Putamen (tissue), 1 donor: ENCODE measurements at regions not wholly inside any gene's neighbourhood (a gene's known extent, or its start where the extent isn't known, plus 50 kb on each side); places are given as distances from the start of the nearest gene placed in this dataset.
A peak's percentile ranks its signal among the peaks of the same experiment; 100 is the strongest.
"Not testable (repeated sequence)": the region's sequence is repeated elsewhere in the genome, so short reads cannot be mapped to it uniquely, and the experiment has no call there.

Source experiments
- DNase-seq: peaks from one replicate; pipeline ENCODE4 v3.0.0-alpha.2; 2016; ENCODE audit warnings: low spot score

GRCh38 chr3:53401154-53401553 is 53.8 kb upstream of the DCP1A start:
- no peak for DNase-seq

GRCh38 chr3:53402326-53402725 is 55.0 kb upstream of the DCP1A start:
- DNase-seq: peak; percentile 1

GRCh38 chr3:53411371-53411770 is 64.0 kb upstream of the DCP1A start:
- no peak for DNase-seq

GRCh38 chr3:53412953-53413352 is 65.6 kb upstream of the DCP1A start:
- DNase-seq: no peak

- DNase-seq: no peak
Measured at GRCh38 chr3:53416530-53416929, 69.2 kb upstream of the DCP1A start.

GRCh38 chr3:53420831-53421230 is 73.5 kb upstream of the DCP1A start:
- DNase-seq: no peak

GRCh38 chr3:53422954-53423698 is 71.3 kb upstream of the CACNA1D start:
- DNase-seq: no peak

- DNase-seq: no peak
Measured at GRCh38 chr3:53425936-53426335, 68.5 kb upstream of the CACNA1D start.

- DNase-seq: no peak
Measured at GRCh38 chr3:53426918-53427317, 67.5 kb upstream of the CACNA1D start.

- no peak for DNase-seq
Measured at GRCh38 chr3:53436828-53437227, 57.6 kb upstream of the CACNA1D start.

- DNase-seq: not testable (repeated sequence)
Measured at GRCh38 chr3:53442863-53443262, 51.5 kb upstream of the CACNA1D start.
